OCI-LY3 (cell line): ENCODE measurements at regions not wholly inside any gene's neighbourhood (a gene's known extent, or its start where the extent isn't known, plus 50 kb on each side); places are given as distances from the start of the nearest gene placed in this dataset.
A peak's percentile ranks its signal among the peaks of the same experiment; 100 is the strongest.

Experiments used
- H2AFZ ChIP-seq: fragments of 200-600, 300-600 bp; shearing (Covaris generic); 2 replicates; pipeline ENCODE4 v1.6.0; 2014; ENCODE audit warnings: antibody characterized with exemption, low read depth, low read length
- H3K27ac ChIP-seq: fragments of 200-600, 300-600 bp; sonication (generic); 2 replicates; pipeline ENCODE4 v1.5.1; 2014; ENCODE audit warnings: mild to moderate bottlenecking, low read length, moderate library complexity, mixed read lengths
- H3K27me3 ChIP-seq: fragments of 200-600, 300-600 bp; sonication (generic); 2 replicates; pipeline ENCODE4 v1.6.1; 2014; ENCODE audit warnings: low read depth, low read length, mixed read lengths
- H3K36me3 ChIP-seq: fragments of 200-600, 300-600 bp; sonication (generic); replicated peaks from 2 replicates; pipeline ENCODE3; 2014; ENCODE audit warnings: low read depth, low read length, mixed read lengths
- H3K4me1 ChIP-seq: fragments of 300-600, 200-600 bp; sonication (generic); 2 replicates; pipeline ENCODE4 v1.6.1; 2014; ENCODE audit warnings: low read length, mixed read lengths
- H3K4me2 ChIP-seq: fragments of 200-600, 300-600 bp; sonication (generic); 2 replicates; pipeline ENCODE4 v1.6.1; 2014; ENCODE audit warnings: low read length, mixed read lengths
- H3K4me3 ChIP-seq: fragments of 300-600, 200-600 bp; sonication (generic); 2 replicates; pipeline ENCODE4 v1.5.1; 2014; ENCODE audit warnings: antibody characterized with exemption, mild to moderate bottlenecking, low read length, moderate library complexity
- H3K79me2 ChIP-seq: fragments of 300-600, 200-600 bp; shearing (Covaris generic); 2 replicates; pipeline ENCODE4 v1.6.1; 2014; ENCODE audit warnings: mild to moderate bottlenecking, low read length, mixed read lengths
- H3K9ac ChIP-seq: fragments of 300-600, 200-600 bp; shearing (Covaris generic); 2 replicates; pipeline ENCODE4 v1.6.0; 2014; ENCODE audit warnings: mild to moderate bottlenecking, low read length, moderate library complexity
- H3K9me3 ChIP-seq: fragments of 200-600, 300-600 bp; shearing (Covaris generic); 2 replicates; pipeline ENCODE4 v1.6.1; 2014; ENCODE audit warnings: low read length, mixed read lengths; ENCODE audit not compliant: insufficient read depth
- H4K20me1 ChIP-seq: fragments of 200-600, 300-600 bp; sonication (generic); 2 replicates; pipeline ENCODE4 v1.6.1; 2016; ENCODE audit warnings: low read length, mixed read lengths; ENCODE audit not compliant: insufficient read depth
- CTCF ChIP-seq: fragments of 200-600, 300-600 bp; sonication (generic); IDR thresholded peaks from 2 replicates; pipeline ENCODE4 v1.5.1; 2014; ENCODE audit warnings: antibody characterized with exemption, low read length, low read depth
- EZH2phosphoT487 ChIP-seq: fragments of 200-600 bp; shearing (Covaris generic); IDR thresholded peaks from 2 replicates; pipeline ENCODE4 v1.6.1; 2018; ENCODE audit warnings: antibody characterized with exemption, mixed run types, low read depth

GRCh38 chr7:125908711-125909110 lies 979.1 kb upstream of the POT1 start:
- Histone ChIP-seq H2AFZ (0 out of 2 replicates have a peak overlapping the region, but pooled peaks have one; percentile 21), H3K27me3 (no peaks in the 10 kb centered on the region), H3K9ac (no peak overlapping the region), H3K27ac (no peak overlapping the region), H3K4me3 (no peak overlapping the region), H4K20me1 (no peaks in the 10 kb centered on the region), H3K9me3 (peaks cover 3% of the 10 kb centered on the region; the same call in 1 of the 2 replicates), H3K4me1 (no peaks in the 10 kb centered on the region), H3K36me3 (no peaks in the 10 kb centered on the region), H3K79me2 (no peaks in the 10 kb centered on the region), H3K4me2 (no peak overlapping the region)
- TF ChIP-seq CTCF: no peak
- no peak for TF ChIP-seq EZH2phosphoT487

GRCh38 chr7:125899577-125899976 lies 970.0 kb upstream of the POT1 start:
- Histone ChIP-seq H3K4me3 (no peak overlapping the region), H3K79me2 (no peaks in the 10 kb centered on the region), H3K4me2 (no peak overlapping the region), H3K27me3 (no peaks in the 10 kb centered on the region), H3K9ac (no peak overlapping the region), H3K27ac (no peak overlapping the region), H3K36me3 (no peaks in the 10 kb centered on the region), H4K20me1 (no peaks in the 10 kb centered on the region), H3K4me1 (no peaks in the 10 kb centered on the region), H3K9me3 (no peaks in the 10 kb centered on the region), H2AFZ (no peak overlapping the region)
- TF ChIP-seq CTCF (no peak), EZH2phosphoT487 (no peak)

- H2AFZ ChIP-seq: no peak overlapping the region
- no peaks in the 10 kb centered on the region for H4K20me1 ChIP-seq
- no peak overlapping the region for H3K4me3 ChIP-seq
- no peaks in the 10 kb centered on the region for H3K9me3 ChIP-seq
- H3K79me2 ChIP-seq: no peaks in the 10 kb centered on the region
- TF ChIP-seq CTCF (no peak), EZH2phosphoT487 (no peak)
- H3K4me1 ChIP-seq: no peaks in the 10 kb centered on the region
- H3K27ac ChIP-seq: no peak overlapping the region
- H3K9ac ChIP-seq: no peak overlapping the region
- no peak overlapping the region for H3K4me2 ChIP-seq
- no peaks in the 10 kb centered on the region for H3K27me3 ChIP-seq
- H3K36me3 ChIP-seq: no peaks in the 10 kb centered on the region
Observed at GRCh38 chr7:125892434-125892833, 962.8 kb upstream of the POT1 start.

GRCh38 chr7:125878988-125879387 lies 949.4 kb upstream of the POT1 start:
- H3K4me1 ChIP-seq: peaks cover 4% of the 10 kb centered on the region; the same call in 1 of the 2 replicates
- no peak overlapping the region for H2AFZ ChIP-seq
- TF ChIP-seq CTCF: no peak
- TF ChIP-seq EZH2phosphoT487: no peak
- no peaks in the 10 kb centered on the region for H3K36me3 ChIP-seq
- H3K9me3 ChIP-seq: no peaks in the 10 kb centered on the region
- no peaks in the 10 kb centered on the region for H3K27me3 ChIP-seq
- no peak overlapping the region for H3K4me2 ChIP-seq
- H3K9ac ChIP-seq: no peak overlapping the region
- H3K27ac ChIP-seq: no peak overlapping the region
- no peaks in the 10 kb centered on the region for H3K79me2 ChIP-seq
- no peaks in the 10 kb centered on the region for H4K20me1 ChIP-seq
- no peak overlapping the region for H3K4me3 ChIP-seq
